Caco-2 (cell line): ENCODE measurements at regions not wholly inside any gene's neighbourhood (a gene's known extent, or its start where the extent isn't known, plus 50 kb on each side); places are given as distances from the start of the nearest gene placed in this dataset.

Source experiments
- BruUV-seq: library from RNA; stranded (reverse); fragments of 400-500 nt; replicated peaks from 2 replicates; lab custom pipeline; 2021; lab: Mats Ljungman, UMichigan
- CTCF ChIA-PET: fragments of 300-600 bp; sonication (Branson Sonifier 250); formaldehyde crosslinking; loops from one replicate; lab custom pipeline; 2022; ENCODE audit warnings: antibody characterized with exemption; lab: Charles Lee
- POLR2A ChIA-PET: fragments of 300-600 bp; sonication (Branson Sonifier 250); formaldehyde crosslinking; loops from one replicate; lab custom pipeline; 2022; ENCODE audit warnings: antibody characterized with exemption; lab: Charles Lee
- DNase-seq, 2 experiments: peaks; one replicate each; pipeline versions ENCODE4 v3.0.0 to v3.0.0-alpha.2; 2020 to 2022
- H3K27me3 ChIP-seq: replicated peaks from 2 replicates; pipeline ENCODE4 v1.6.0; 2011; ENCODE audit warnings: low read length; ENCODE audit not compliant: control insufficient read depth, insufficient read depth
- H3K36me3 ChIP-seq: 2 replicates; pipeline ENCODE4 v1.5.1; 2011; ENCODE audit warnings: low read length; ENCODE audit not compliant: control insufficient read depth, insufficient read depth
- H3K4me1 ChIP-seq: fragments of 250-450 bp; sonication (Bioruptor Pico); 2 replicates; pipeline ENCODE4 v1.5.1; 2020; ENCODE audit warnings: mild to moderate bottlenecking
- H3K4me3 ChIP-seq: 2 replicates; pipeline ENCODE4 v1.5.1; 2011; ENCODE audit warnings: low read depth, mild to moderate bottlenecking, control low read depth, low read length
- H3K9me3 ChIP-seq: fragments of 250-450 bp; sonication (Bioruptor Pico); 2 replicates; pipeline ENCODE4 v1.5.1; 2020; ENCODE audit warnings: mild to moderate bottlenecking, moderate library complexity
- H3K27ac Mint-ChIP-seq: one replicate; pipeline ENCODE4 v1.8.0; 2022; ENCODE audit warnings: mixed read lengths; ENCODE audit not compliant: unreplicated experiment
- H3K27me3 Mint-ChIP-seq: one replicate; pipeline ENCODE4 v1.8.0; 2022; ENCODE audit warnings: mixed read lengths; ENCODE audit not compliant: insufficient read depth, unreplicated experiment
- H3K36me3 Mint-ChIP-seq: one replicate; pipeline ENCODE4 v1.8.0; 2022; ENCODE audit warnings: mild to moderate bottlenecking, mixed read lengths; ENCODE audit not compliant: insufficient read depth, unreplicated experiment
- H3K4me1 Mint-ChIP-seq: one replicate; pipeline ENCODE4 v1.8.0; 2022; ENCODE audit warnings: low read depth, mixed read lengths; ENCODE audit not compliant: unreplicated experiment
- H3K4me3 Mint-ChIP-seq: one replicate; pipeline ENCODE4 v1.8.0; 2022; ENCODE audit warnings: mild to moderate bottlenecking, moderate library complexity, mixed read lengths; ENCODE audit not compliant: unreplicated experiment
- H3K9me3 Mint-ChIP-seq: one replicate; pipeline ENCODE4 v1.8.0; 2022; ENCODE audit warnings: mixed read lengths; ENCODE audit not compliant: unreplicated experiment
- CTCF ChIP-seq, 2 experiments: fragments of 200-600 bp in 1 of 2; IDR thresholded peaks; 1 replicate in 1 of 2; 2 replicates in 1 of 2; pipeline versions ENCODE4 v1.5.1 to v1.8.0; 2011 to 2022; ENCODE audit warnings: antibody characterized with exemption in 1 of 2, control low read depth in 1 of 2, inconsistent platforms in 1 of 2, low read depth in 1 of 2, low read length in 1 of 2, mild to moderate bottlenecking in 1 of 2, moderate library complexity in 1 of 2; ENCODE audit not compliant: insufficient read depth in 1 of 2, severe bottlenecking in 1 of 2, unreplicated experiment in 1 of 2
- intact Hi-C: fragments of 100-400 bp; cut with micrococcal nuclease; formaldehyde crosslinking; loops from one replicate; pipeline ENCODE4 v1.10.0; 2022; ENCODE audit not compliant: unreplicated experiment

DNA sequence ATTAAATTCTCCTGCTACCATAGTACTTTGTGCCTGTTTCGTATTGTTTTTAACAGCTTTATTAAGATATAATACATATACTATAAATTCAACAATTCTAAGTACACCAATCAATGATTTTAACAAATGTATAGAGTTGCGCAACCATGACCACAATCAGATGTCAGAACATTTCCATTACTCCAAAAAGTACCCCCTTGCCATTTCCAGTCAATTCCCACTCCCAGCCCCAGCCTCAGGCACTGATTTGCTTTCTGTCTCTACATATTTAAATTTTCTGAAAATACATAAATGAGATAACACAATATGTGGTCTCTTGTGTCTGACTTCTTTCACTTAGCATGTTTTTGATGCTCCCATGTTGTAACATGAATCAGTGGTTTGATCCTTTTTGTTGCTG, 193.9 kb downstream of the FIGN start:
- DNase-seq = no peak
- ChIA-PET POLR2A (no interaction called here), CTCF (no interaction called here)
- intact Hi-C loops = no loop called here
- no peak overlapping the region for H3K4me3 Mint-ChIP-seq
- TF ChIP-seq CTCF (IDR thresholded peaks at IDR 0.05; ENCODE audit: insufficient read depth in 1 of 2, low read depth in 1 of 2, low read length in 1 of 2, severe bottlenecking in 1 of 2, unreplicated experiment in 1 of 2) = no peak
- no peaks in the 10 kb centered on the region for H3K36me3 Mint-ChIP-seq
- Histone ChIP-seq H3K4me1 (no peaks in the 10 kb centered on the region), H3K36me3 (no peaks in the 10 kb centered on the region), H3K27me3 (no peaks in the 10 kb centered on the region), H3K4me3 (no peak overlapping the region), H3K9me3 (no peaks in the 10 kb centered on the region)
- H3K27me3 Mint-ChIP-seq = peaks cover 3% of the 10 kb centered on the region
- no peaks in the 10 kb centered on the region for H3K9me3 Mint-ChIP-seq
- no peak overlapping the region for H3K27ac Mint-ChIP-seq
- no peaks in the 10 kb centered on the region for H3K4me1 Mint-ChIP-seq
- no TSS peak for BruUV-seq

DNA sequence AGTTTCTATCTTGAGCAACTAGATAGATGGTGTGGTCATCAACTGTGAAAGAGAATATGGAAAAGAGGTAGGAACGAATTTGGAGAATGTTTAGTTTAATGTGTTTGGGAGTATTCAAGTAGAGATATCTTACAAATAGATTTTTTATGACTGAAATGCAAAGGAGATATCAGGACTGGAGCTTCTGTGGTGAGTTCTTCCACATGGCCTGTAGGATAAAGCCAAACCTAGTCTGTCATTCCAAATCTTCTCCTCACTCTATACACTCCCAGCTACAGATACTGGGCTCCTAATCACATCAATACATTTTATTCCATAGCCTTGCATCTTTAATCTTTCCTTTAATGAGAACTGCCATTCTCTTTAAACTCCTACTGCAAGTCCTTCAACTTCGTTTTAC, 194.3 kb downstream of the FIGN start:
- TF ChIP-seq CTCF (IDR thresholded peaks at IDR 0.05; ENCODE audit: insufficient read depth in 1 of 2, low read depth in 1 of 2, low read length in 1 of 2, severe bottlenecking in 1 of 2, unreplicated experiment in 1 of 2) = no peak
- BruUV-seq = no TSS peak
- CTCF ChIA-PET = no interaction called here
- H3K36me3 ChIP-seq = no peaks in the 10 kb centered on the region
- no peak overlapping the region for H3K4me3 ChIP-seq
- Mint-ChIP-seq H3K27ac (no peak overlapping the region), H3K9me3 (no peaks in the 10 kb centered on the region), H3K27me3 (peaks cover 3% of the 10 kb centered on the region), H3K4me3 (no peak overlapping the region), H3K4me1 (no peaks in the 10 kb centered on the region), H3K36me3 (no peaks in the 10 kb centered on the region)
- H3K27me3 ChIP-seq = no peaks in the 10 kb centered on the region
- H3K4me1 ChIP-seq = no peaks in the 10 kb centered on the region
- no peak for DNase-seq
- intact Hi-C loops = no loop called here
- H3K9me3 ChIP-seq = no peaks in the 10 kb centered on the region
- POLR2A ChIA-PET = no interaction called here

- no peak for TF ChIP-seq CTCF (IDR thresholded peaks at IDR 0.05; ENCODE audit: insufficient read depth in 1 of 2, low read depth in 1 of 2, low read length in 1 of 2, severe bottlenecking in 1 of 2, unreplicated experiment in 1 of 2)
- BruUV-seq = no TSS peak
These were observed 207.1 kb downstream of the FIGN start for GRCh38 chr2:163528640-163529217.

More at GRCh38 chr2:163528640-163529217, 207.1 kb downstream of the FIGN start:
- H3K4me3 ChIP-seq = no peak overlapping the region
- no peak for DNase-seq
- no peak overlapping the region for H3K27ac Mint-ChIP-seq
- CTCF ChIA-PET = no interaction called here
- H3K27me3 ChIP-seq = no peaks in the 10 kb centered on the region
- H3K27me3 Mint-ChIP-seq = no peaks in the 10 kb centered on the region
- no peaks in the 10 kb centered on the region for H3K36me3 Mint-ChIP-seq
- H3K4me1 ChIP-seq = no peaks in the 10 kb centered on the region
- H3K4me3 Mint-ChIP-seq = no peak overlapping the region
- no peaks in the 10 kb centered on the region for H3K9me3 Mint-ChIP-seq
- H3K9me3 ChIP-seq = no peaks in the 10 kb centered on the region
- no peaks in the 10 kb centered on the region for H3K4me1 Mint-ChIP-seq
- POLR2A ChIA-PET = no interaction called here
- intact Hi-C loops = no loop called here
- H3K36me3 ChIP-seq = no peaks in the 10 kb centered on the region
